ENCODE measurements at regions not wholly inside any gene's neighbourhood (a gene's known extent, or its start where the extent isn't known, plus 50 kb on each side); places are given as distances from the start of the nearest gene placed in this dataset.

- no peak overlapping the region for H3K4me3 ChIP-seq (ENCODE audit: low read depth, low read length)
- DNase-seq (ENCODE audit: low read depth) = no peak
- TF ChIP-seq, protein P1, sequence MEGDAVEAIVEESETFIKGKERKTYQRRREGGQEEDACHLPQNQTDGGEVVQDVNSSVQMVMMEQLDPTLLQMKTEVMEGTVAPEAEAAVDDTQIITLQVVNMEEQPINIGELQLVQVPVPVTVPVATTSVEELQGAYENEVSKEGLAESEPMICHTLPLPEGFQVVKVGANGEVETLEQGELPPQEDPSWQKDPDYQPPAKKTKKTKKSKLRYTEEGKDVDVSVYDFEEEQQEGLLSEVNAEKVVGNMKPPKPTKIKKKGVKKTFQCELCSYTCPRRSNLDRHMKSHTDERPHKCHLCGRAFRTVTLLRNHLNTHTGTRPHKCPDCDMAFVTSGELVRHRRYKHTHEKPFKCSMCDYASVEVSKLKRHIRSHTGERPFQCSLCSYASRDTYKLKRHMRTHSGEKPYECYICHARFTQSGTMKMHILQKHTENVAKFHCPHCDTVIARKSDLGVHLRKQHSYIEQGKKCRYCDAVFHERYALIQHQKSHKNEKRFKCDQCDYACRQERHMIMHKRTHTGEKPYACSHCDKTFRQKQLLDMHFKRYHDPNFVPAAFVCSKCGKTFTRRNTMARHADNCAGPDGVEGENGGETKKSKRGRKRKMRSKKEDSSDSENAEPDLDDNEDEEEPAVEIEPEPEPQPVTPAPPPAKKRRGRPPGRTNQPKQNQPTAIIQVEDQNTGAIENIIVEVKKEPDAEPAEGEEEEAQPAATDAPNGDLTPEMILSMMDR (IDR thresholded peaks at IDR 0.05; ENCODE audit: control insufficient read depth, extremely low read depth, insufficient read depth) = no peak
Observed at GRCh38 chr4:31041853-31042252, 321.7 kb downstream of the PCDH7 start.

DNA sequence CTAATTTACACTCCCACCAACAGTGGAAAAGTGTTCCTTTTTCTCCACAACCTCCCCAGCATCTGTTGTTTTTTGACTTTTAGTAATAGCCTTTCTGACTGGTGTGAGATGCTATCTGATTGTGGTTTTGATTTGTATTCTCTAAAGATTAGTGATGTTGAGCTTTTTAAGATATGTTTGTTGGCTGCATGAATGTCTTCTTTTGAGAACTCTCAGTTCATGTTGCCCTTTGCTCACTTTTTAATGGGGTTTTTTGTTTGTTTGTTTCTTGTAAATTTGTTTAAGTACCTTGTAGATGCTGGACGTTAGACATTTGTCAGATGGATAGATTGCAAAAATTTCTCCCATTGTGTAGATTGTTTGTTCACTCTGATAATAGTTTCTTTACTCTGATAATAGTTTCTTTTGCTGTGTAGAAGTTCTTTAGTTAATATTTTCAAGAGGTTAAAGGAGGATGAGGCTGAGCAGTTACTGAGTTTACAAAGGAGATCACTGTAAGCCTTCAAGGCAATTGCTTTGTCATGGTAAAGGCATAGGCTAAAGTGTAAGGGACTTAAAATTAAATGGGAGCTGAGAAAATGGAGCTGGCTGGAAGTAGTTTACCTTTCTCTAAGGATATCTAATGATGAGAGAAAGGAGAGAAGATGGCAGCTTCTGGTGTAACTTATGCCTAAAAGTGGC, 323.4 kb downstream of the PCDH7 start:
- no peak for DNase-seq (ENCODE audit: low read depth)
- TF ChIP-seq, protein P1 (IDR thresholded peaks at IDR 0.05; ENCODE audit: control insufficient read depth, extremely low read depth, insufficient read depth) = no peak
- H3K4me3 ChIP-seq (ENCODE audit: low read depth, low read length) = no peak overlapping the region

DNA sequence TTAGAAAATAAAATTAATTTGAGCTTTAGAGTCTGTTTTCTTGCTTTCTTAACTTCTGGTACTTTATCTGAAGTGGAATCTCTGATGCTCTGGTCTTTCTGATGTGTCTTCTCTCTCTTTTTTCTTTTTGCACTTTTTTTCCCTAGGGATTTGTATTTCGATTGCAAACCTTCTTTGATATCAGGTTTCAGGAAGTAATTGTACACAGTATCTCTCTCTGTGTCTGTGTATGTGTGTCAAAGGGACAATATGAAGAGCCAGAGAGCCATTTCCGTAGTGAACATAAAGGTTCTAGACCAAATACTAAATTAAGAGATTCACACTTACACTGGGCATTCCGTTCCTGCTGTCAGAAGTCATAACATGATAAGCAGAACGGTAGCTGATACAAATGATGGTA, 325.0 kb downstream of the PCDH7 start:
- no peak for DNase-seq (ENCODE audit: low read depth)
- TF ChIP-seq, protein P1 (IDR thresholded peaks at IDR 0.05; ENCODE audit: control insufficient read depth, extremely low read depth, insufficient read depth) = no peak
- H3K4me3 ChIP-seq (ENCODE audit: low read depth, low read length) = no peak overlapping the region

GRCh38 chr4:31045724-31046318, 325.7 kb downstream of the PCDH7 start:
- DNase-seq (ENCODE audit: low read depth) = peak; percentile 45
- TF ChIP-seq, protein P1 (IDR thresholded peaks at IDR 0.05; ENCODE audit: control insufficient read depth, extremely low read depth, insufficient read depth) = peak; percentile 68
- no peak overlapping the region for H3K4me3 ChIP-seq (ENCODE audit: low read depth, low read length)

- no peak overlapping the region for H3K4me3 ChIP-seq (ENCODE audit: low read depth, low read length)
- TF ChIP-seq, protein P1 (IDR thresholded peaks at IDR 0.05; ENCODE audit: control insufficient read depth, extremely low read depth, insufficient read depth) = no peak
- DNase-seq (ENCODE audit: low read depth) = no peak
Observed at GRCh38 chr4:31051151-31051550, 331.0 kb downstream of the PCDH7 start.

DNA sequence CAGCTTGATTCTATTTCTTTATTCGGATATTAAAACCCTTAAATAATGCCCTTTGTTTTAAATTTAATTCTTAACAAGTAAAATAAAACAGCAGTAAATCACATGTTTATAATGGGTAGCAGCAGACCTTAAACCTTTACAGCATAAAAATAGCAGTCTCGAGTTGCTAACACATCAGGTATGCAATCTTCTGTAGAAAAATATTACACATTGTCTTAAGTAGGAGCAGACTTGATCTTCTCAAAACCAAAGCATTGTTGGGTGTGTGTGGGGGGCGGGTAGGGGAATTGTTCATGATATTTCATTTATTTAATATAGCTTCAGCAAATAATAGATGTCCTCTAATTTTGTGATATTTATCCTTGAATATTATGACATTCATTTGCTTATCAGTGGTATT, 331.4 kb downstream of the PCDH7 start:
- no peak for DNase-seq (ENCODE audit: low read depth)
- no peak overlapping the region for H3K4me3 ChIP-seq (ENCODE audit: low read depth, low read length)
- TF ChIP-seq, protein P1 (IDR thresholded peaks at IDR 0.05; ENCODE audit: control insufficient read depth, extremely low read depth, insufficient read depth) = no peak

- TF ChIP-seq, protein P1 (IDR thresholded peaks at IDR 0.05; ENCODE audit: control insufficient read depth, extremely low read depth, insufficient read depth) = no peak
- no peak overlapping the region for H3K4me3 ChIP-seq (ENCODE audit: low read depth, low read length)
Observed at GRCh38 chr4:31052519-31052918, 332.4 kb downstream of the PCDH7 start.

More at GRCh38 chr4:31052519-31052918, 332.4 kb downstream of the PCDH7 start:
- DNase-seq (ENCODE audit: low read depth) = no peak

All from LNCaP clone FGC (cell line).